OCI-LY7 (cell line): ENCODE measurements at regions not wholly inside any gene's neighbourhood (a gene's known extent, or its start where the extent isn't known, plus 50 kb on each side); places are given as distances from the start of the nearest gene placed in this dataset.

ENCODE experiments used
- BruUV-seq: library from RNA; stranded (reverse); fragments of 400-500 nt; replicated peaks from 2 replicates; lab custom pipeline; 2021; lab: Mats Ljungman, UMichigan
- CTCF ChIA-PET: fragments of 300-600 bp; sonication (Branson Sonifier 250); formaldehyde crosslinking; loops from one replicate; lab custom pipeline; 2022; ENCODE audit warnings: antibody characterized with exemption; ENCODE audit not compliant: unreplicated experiment; lab: Charles Lee
- POLR2A ChIA-PET: fragments of 300-600 bp; sonication (Branson Sonifier 250); formaldehyde crosslinking; loops from one replicate; lab custom pipeline; 2022; ENCODE audit warnings: antibody characterized with exemption; lab: Charles Lee
- DNase-seq: peaks from one replicate; pipeline ENCODE4 v3.0.0-alpha.2; 2015; ENCODE audit warnings: low spot score
- H2AFZ ChIP-seq: fragments of 200-600 bp; sonication (generic), shearing (Covaris generic); 2 replicates; pipeline ENCODE4 v1.6.1; 2014; ENCODE audit warnings: mild to moderate bottlenecking, antibody characterized with exemption, low read length, moderate library complexity
- H3K27ac ChIP-seq: fragments of 200-600 bp; sonication (generic); 2 replicates; pipeline ENCODE4 v1.5.1; 2014; ENCODE audit warnings: mixed run types, low read depth, mild to moderate bottlenecking, moderate library complexity, low read length, inconsistent platforms; ENCODE audit not compliant: poor library complexity, severe bottlenecking
- H3K36me3 ChIP-seq: fragments of 200-600 bp; sonication (generic); 2 replicates; pipeline ENCODE4 v1.6.1; 2014; ENCODE audit warnings: mild to moderate bottlenecking, antibody characterized with exemption, low read length, moderate library complexity, mixed read lengths; ENCODE audit not compliant: insufficient read depth
- H3K4me1 ChIP-seq: fragments of 200-600 bp; sonication (generic); 2 replicates; pipeline ENCODE4 v1.5.1; 2014; ENCODE audit warnings: mild to moderate bottlenecking, low read length; ENCODE audit not compliant: insufficient read depth, poor library complexity, severe bottlenecking
- H3K4me2 ChIP-seq: fragments of 200-600 bp; sonication (generic); 2 replicates; pipeline ENCODE4 v1.6.1; 2014; ENCODE audit warnings: mild to moderate bottlenecking, low read length
- H3K4me3 ChIP-seq: fragments of 200-600 bp; sonication (generic); 2 replicates; pipeline ENCODE4 v1.5.1; 2014; ENCODE audit warnings: mild to moderate bottlenecking, low read depth, low read length; ENCODE audit not compliant: poor library complexity, severe bottlenecking
- H3K79me2 ChIP-seq: fragments of 200-600 bp; sonication (generic); 2 replicates; pipeline ENCODE4 v1.6.1; 2016; ENCODE audit warnings: low read depth, mild to moderate bottlenecking, low read length, moderate library complexity, mixed read lengths; ENCODE audit not compliant: insufficient read depth
- H3K9me2 ChIP-seq: fragments of 200-600 bp; sonication (generic); 2 replicates; pipeline ENCODE4 v1.6.1; 2016; ENCODE audit warnings: mild to moderate bottlenecking, low read length, mixed read lengths; ENCODE audit not compliant: insufficient read depth
- H3K9me3 ChIP-seq: fragments of 200-600 bp; sonication (generic); 2 replicates; pipeline ENCODE4 v1.6.1; 2014; ENCODE audit warnings: mild to moderate bottlenecking, mixed run types, low read length, mixed read lengths
- H4K20me1 ChIP-seq: fragments of 200-600 bp; sonication (generic); 2 replicates; pipeline ENCODE4 v1.6.1; 2014; ENCODE audit warnings: mild to moderate bottlenecking, antibody characterized with exemption, low read length, moderate library complexity, mixed read lengths; ENCODE audit not compliant: insufficient read depth
- CTCF ChIP-seq: fragments of 200-600 bp; sonication (generic); conservative IDR thresholded peaks from 2 replicates; pipeline ENCODE4 v1.5.1; 2014; ENCODE audit warnings: mild to moderate bottlenecking, antibody characterized with exemption, low read length, moderate library complexity, mixed read lengths
- EZH2phosphoT487 ChIP-seq: fragments of 200-600 bp; sonication (generic); IDR thresholded peaks from 2 replicates; pipeline ENCODE4 v1.6.1; 2018; ENCODE audit warnings: low read depth, borderline replicate concordance, mild to moderate bottlenecking, mixed run types, antibody characterized with exemption, low read length, moderate library complexity, mixed read lengths
- intact Hi-C: fragments of 100-400 bp; cut with micrococcal nuclease; formaldehyde crosslinking; loops from one replicate; pipeline ENCODE4 v1.10.0; 2022; ENCODE audit not compliant: unreplicated experiment

- no peaks in the 10 kb centered on the region for H3K36me3 ChIP-seq
- CTCF ChIA-PET: no interaction called here
- DNase-seq: no peak
- H4K20me1 ChIP-seq: no peaks in the 10 kb centered on the region
- intact Hi-C loops: no loop called here
- H3K27ac ChIP-seq: no peak overlapping the region
- H3K4me1 ChIP-seq: peaks cover 17% of the 10 kb centered on the region
- TF ChIP-seq CTCF (no peak), EZH2phosphoT487 (no peak)
- POLR2A ChIA-PET: interaction anchor here (0.6 to 2.0 kb wide), 4 partner anchors 12 to 95 kb away, joined by 3 to 5 read pairs (median 4); no protein-coding TSS in a partner anchor
- BruUV-seq: no TSS peak
- no peaks in the 10 kb centered on the region for H3K79me2 ChIP-seq
- no peak overlapping the region for H2AFZ ChIP-seq
- H3K9me2 ChIP-seq: no peaks in the 10 kb centered on the region
- no peak overlapping the region for H3K4me3 ChIP-seq
- no peak overlapping the region for H3K4me2 ChIP-seq
- H3K9me3 ChIP-seq: no peaks in the 10 kb centered on the region
Observed at GRCh38 chr1:244954359-244954758, 90.0 kb upstream of the HNRNPU start.

- Histone ChIP-seq H4K20me1 (no peaks in the 10 kb centered on the region), H3K4me1 (peaks cover 17% of the 10 kb centered on the region), H3K36me3 (no peaks in the 10 kb centered on the region), H3K4me3 (no peak overlapping the region), H3K27ac (no peak overlapping the region), H2AFZ (no peak overlapping the region), H3K79me2 (no peaks in the 10 kb centered on the region), H3K9me3 (no peaks in the 10 kb centered on the region), H3K9me2 (no peaks in the 10 kb centered on the region), H3K4me2 (no peak overlapping the region)
- intact Hi-C loops: no loop called here
- ChIA-PET POLR2A (interaction anchor here (1.8 to 2.0 kb wide), 2 partner anchors 14 to 28 kb away, joined by 5 to 13 read pairs; no protein-coding TSS in a partner anchor), CTCF (no interaction called here)
- no peak for DNase-seq
- no TSS peak for BruUV-seq
- TF ChIP-seq CTCF: no peak
- no peak for TF ChIP-seq EZH2phosphoT487
Observed at GRCh38 chr1:244953901-244954300, 89.6 kb upstream of the HNRNPU start.

- Histone ChIP-seq H3K27ac (no peak overlapping the region), H3K9me2 (no peaks in the 10 kb centered on the region), H3K36me3 (no peaks in the 10 kb centered on the region), H3K4me3 (no peak overlapping the region), H3K9me3 (no peaks in the 10 kb centered on the region), H2AFZ (no peak overlapping the region; the same call in 1 of the 2 replicates), H3K4me1 (peaks cover 11% of the 10 kb centered on the region), H3K79me2 (no peaks in the 10 kb centered on the region), H4K20me1 (no peaks in the 10 kb centered on the region), H3K4me2 (no peak overlapping the region)
- POLR2A ChIA-PET: interaction anchor here (0.6 to 1.8 kb wide), 5 partner anchors 8 to 92 kb away, joined by 3 to 13 read pairs (median 4); no protein-coding TSS in a partner anchor
- intact Hi-C loops: no loop called here
- CTCF ChIA-PET: no interaction called here
- TF ChIP-seq EZH2phosphoT487: no peak
- no peak for DNase-seq
- BruUV-seq: no TSS peak
Observed at GRCh38 chr1:244952940-244953339, 88.6 kb upstream of the HNRNPU start.
